22Rv1 (cell line): ENCODE measurements at regions not wholly inside any gene's neighbourhood (a gene's known extent, or its start where the extent isn't known, plus 50 kb on each side); places are given as distances from the start of the nearest gene placed in this dataset.

Experiments used
- H3K27ac ChIP-seq: fragments of 450-650 bp; 2 replicates; pipeline ENCODE4 v1.5.1; 2017
- ZFX ChIP-seq: fragments of 450-650 bp; IDR thresholded peaks from 2 replicates; pipeline ENCODE4 v1.6.1; 2017; ENCODE audit warnings: antibody characterized with exemption, borderline replicate concordance
- TF ChIP-seq, protein P1 (sequence below): fragments of 450-650 bp; IDR thresholded peaks from 2 replicates; pipeline ENCODE4 v1.5.1; 2017; ENCODE audit warnings: mild to moderate bottlenecking

DNA sequence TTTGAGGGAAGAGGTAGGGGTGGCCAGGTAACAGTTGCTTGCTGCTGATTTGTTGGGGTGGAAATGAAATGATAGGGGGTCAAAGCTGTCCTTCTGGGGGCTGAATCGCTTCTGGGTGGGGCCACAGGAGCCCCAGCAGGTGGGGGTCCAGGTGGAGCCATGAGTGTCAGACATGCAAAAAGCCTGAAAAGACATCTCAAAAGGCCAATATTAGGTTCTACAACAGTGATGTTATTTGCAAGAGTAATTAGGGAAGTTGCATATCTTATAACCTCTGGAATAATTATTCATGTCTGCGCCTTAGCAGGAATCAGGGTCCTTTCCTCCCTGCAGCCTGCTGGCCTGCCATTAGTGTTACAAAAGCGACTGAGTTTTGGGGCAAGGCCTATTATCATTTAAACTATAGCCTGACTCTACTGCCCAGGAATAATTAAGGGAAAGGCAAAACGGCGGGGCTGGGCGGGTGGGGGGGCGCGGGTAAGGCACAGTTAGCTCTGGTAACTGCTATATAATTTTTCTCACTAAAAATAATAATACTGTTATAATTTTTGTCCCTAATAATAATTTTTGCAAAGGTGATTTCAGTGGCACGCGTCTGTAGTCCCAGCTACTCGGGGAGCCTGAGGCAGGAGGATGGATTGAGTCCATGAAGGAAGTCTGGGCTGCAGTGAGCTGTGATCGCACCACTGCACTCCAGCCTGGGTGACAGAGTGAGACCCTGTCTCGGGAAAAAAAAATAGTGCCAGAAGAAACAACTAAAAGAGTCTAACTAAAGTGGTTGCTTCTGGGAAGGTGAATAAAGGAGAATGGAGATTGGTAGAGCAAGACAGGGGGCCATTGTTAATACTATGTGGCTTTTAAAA lies 145.7 kb downstream of the MAGEB17 start:
- H3K27ac ChIP-seq = no peak overlapping the region
- TF ChIP-seq, protein P1, sequence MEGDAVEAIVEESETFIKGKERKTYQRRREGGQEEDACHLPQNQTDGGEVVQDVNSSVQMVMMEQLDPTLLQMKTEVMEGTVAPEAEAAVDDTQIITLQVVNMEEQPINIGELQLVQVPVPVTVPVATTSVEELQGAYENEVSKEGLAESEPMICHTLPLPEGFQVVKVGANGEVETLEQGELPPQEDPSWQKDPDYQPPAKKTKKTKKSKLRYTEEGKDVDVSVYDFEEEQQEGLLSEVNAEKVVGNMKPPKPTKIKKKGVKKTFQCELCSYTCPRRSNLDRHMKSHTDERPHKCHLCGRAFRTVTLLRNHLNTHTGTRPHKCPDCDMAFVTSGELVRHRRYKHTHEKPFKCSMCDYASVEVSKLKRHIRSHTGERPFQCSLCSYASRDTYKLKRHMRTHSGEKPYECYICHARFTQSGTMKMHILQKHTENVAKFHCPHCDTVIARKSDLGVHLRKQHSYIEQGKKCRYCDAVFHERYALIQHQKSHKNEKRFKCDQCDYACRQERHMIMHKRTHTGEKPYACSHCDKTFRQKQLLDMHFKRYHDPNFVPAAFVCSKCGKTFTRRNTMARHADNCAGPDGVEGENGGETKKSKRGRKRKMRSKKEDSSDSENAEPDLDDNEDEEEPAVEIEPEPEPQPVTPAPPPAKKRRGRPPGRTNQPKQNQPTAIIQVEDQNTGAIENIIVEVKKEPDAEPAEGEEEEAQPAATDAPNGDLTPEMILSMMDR = no peak
- TF ChIP-seq ZFX = no peak

DNA sequence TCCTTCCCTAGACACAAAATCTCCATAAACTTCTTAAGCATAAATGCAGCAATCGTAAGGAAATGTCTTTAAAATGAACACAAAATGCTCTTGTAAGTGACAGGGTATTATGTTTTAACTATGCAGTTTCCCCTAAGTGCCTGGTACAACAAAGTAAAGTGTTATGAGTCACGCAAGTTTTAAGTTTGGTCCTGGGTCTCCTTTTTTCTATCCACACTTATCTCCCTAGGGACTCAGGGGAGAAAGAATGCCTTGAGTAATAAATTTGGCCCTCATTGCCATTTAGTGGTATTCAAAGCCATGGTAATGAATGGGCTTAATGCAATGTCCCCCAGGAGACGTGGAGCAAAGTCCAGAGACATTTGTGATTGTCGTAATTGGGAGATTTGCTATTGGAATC lies 149.1 kb downstream of the MAGEB17 start:
- no peak overlapping the region for H3K27ac ChIP-seq
- TF ChIP-seq, protein P1 = no peak
- TF ChIP-seq ZFX = no peak

DNA sequence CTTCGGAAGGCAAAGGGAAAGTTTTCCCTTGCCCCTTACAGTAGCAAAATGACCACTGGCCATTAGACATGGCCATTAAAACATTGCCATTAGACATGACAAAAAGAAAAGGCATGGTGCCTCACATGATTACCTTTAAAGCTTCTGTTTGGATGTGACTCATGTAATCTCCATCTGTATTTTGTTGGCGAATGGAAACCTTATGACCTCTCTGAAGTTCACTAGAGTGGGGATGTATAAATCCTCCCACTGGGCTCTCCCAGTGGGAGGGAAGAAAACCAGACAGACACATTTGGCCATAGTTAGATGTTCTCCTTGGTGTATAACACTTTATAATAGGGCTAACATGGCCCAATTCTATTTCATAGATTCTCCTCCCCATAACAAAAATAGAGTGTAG lies 152.6 kb downstream of the MAGEB17 start:
- no peak for TF ChIP-seq ZFX
- TF ChIP-seq, protein P1 = no peak
- no peak overlapping the region for H3K27ac ChIP-seq

DNA sequence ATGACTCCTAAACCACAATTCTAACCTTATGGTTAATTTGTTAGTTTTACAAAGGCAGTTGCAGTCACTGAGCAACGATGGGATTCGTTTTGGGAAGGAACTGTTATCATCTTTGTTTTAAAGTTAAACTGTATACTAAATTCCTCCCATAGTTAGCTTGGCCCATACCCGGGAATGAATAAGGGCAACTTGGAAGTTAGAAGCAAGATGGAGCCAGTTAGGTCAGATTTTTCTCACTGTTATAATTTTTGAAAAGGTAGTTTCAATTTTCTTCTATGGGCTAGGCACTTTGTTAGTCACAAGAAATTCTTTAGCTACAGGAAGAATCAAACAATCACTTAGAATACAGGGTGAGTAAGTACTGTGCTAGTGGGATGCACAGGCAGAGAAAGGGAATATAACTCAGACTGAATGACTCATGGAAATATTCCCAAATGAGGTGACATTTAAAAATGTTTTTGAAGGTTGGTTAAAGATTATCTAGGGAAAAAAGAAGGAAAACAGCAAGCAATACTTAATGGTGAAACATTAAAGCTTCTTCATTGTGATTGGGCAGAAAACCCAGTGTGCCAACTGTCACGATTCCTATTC lies 153.6 kb downstream of the MAGEB17 start:
- TF ChIP-seq ZFX = no peak
- TF ChIP-seq, protein P1 = no peak
- no peak overlapping the region for H3K27ac ChIP-seq

DNA sequence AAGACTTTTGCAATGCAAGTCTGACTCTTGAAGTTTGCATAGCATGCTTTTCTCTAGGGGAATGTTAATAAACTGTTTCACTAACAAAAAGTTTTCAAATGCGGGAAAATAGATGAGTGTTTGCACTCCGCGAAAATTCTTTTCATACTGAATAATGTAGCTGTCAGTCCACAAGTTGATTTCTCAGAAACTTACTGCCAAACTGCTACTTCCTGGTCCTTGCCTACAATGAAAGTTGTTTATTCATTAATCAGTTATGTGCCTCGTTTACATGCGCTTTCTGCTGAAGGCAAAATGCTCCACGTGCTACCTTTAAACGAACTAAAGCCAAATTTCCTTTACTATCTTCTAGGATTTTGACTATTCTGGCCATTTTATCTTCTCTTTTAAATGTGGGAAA lies 166.2 kb downstream of the MAGEB17 start:
- TF ChIP-seq, protein P1 = no peak
- no peak for TF ChIP-seq ZFX
- no peak overlapping the region for H3K27ac ChIP-seq

DNA sequence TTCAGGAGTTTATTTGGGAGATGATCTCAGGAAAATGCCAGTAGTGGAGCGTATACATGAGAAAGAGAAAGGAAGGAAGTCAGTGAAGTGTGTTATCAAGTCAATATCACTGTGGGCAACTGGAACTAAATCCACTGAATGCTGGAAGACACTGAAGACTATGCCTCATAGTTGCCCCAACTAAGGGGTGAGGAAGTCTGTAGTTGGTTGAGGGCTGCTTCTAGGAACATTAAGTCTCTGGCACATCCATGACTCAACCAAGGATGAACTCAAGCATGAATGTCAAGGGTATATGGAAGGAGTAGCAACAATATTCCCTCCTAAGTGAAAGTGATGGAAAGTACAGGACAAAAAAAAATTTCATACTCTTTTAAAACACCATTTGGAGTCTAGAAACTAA lies 167.9 kb downstream of the MAGEB17 start:
- TF ChIP-seq, protein P1 = no peak
- no peak for TF ChIP-seq ZFX
- H3K27ac ChIP-seq = no peak overlapping the region
